Right ventricle myocardium inferior (tissue), 1 donor: ENCODE measurements at regions not wholly inside any gene's neighbourhood (a gene's known extent, or its start where the extent isn't known, plus 50 kb on each side); places are given as distances from the start of the nearest gene placed in this dataset.
"Not testable (repeated sequence)": the region's sequence is repeated elsewhere in the genome, so short reads cannot be mapped to it uniquely, and the experiment has no call there.

Experiments used
- ATAC-seq: fragments of 200-7000 bp; cut with Tn5 transposase; one replicate; pipeline ENCODE4 v1.9.1; 2020; ENCODE audit warnings: mild to moderate bottlenecking, moderate library complexity
- DNase-seq: peaks from one replicate; pipeline ENCODE4 v3.0.0; 2021; ENCODE audit errors: missing footprints
- intact Hi-C: fragments of 100-400 bp; cut with DNase I; formaldehyde crosslinking; loops from one replicate; pipeline ENCODE4 v1.11.0; 2022
- donor health status: DM: no; HTN: yes; CAD: no; lungs with severe emphysema.

DNA sequence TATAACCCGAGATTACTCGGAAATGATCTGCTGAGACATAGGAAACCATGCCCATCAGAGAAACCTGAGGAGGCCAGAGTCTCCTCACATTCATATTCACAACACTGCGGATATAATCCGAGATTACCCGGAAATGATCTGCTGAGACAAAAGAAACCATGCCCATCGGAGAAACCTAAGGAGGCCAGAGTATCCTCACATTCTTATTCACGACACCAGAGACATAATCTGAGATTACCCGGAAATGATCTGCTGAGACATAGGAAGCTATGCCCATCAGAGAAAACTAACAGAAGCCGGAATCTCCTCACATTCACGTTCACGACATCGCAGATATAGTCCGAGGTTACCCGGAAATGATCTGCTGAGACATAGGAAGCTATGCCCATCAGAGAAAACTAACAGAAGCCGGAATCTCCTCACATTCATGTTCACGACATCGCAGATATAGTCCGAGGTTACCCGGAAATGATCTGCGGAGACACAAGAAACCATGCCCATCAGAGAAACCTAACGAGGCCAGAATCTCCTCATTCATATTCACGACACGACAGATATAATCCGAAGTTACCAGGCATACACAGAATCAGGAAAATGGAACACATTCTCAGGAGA is 422.3 kb upstream of the AKR1E2 start:
- ATAC-seq = no peak
- intact Hi-C loops = no loop called here

DNA sequence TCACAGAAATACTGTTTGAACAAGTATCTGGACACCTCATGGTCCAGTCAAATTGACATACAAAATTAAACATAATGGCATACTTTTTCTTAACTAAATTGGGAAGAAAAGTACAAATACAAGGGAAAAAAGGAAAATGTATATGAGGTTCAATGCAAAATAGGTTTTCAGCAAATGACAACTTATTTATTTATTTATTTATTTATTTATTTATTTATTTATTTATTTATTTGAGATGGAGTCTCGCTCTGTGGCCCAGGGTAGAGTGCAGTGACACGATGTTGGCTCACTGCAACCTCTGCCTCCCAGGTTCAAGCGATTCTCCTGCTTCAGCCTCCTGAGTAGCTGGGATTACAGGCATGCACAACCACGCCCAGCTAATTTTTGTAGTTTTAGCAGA is 424.9 kb upstream of the AKR1E2 start:
- ATAC-seq, DNase-seq, intact Hi-C loops: not testable (repeated sequence)

More for the DNA sequence above, 422.3 kb upstream of the AKR1E2 start:
- DNase-seq = no peak

DNA sequence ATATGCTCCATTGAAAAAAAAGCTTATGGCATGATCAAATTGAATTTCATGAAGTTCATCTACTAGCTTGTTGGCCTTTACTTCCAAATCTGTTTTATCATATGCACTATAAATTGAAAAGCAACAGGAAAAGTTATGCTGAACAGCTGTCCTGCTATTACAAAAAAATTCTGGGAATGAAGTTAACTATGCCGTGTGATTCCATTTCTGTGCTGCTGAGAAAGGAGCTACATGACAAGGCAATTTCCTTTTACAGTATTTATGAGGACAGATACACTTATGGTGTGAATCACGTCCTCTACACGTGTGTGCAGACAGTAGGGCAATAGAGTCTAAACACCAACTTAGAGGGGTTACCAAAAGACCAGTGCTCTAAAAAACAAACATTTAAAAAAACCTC is 426.5 kb upstream of the AKR1E2 start:
- DNase-seq = no peak
- ATAC-seq = no peak
- intact Hi-C loops = no loop called here

DNA sequence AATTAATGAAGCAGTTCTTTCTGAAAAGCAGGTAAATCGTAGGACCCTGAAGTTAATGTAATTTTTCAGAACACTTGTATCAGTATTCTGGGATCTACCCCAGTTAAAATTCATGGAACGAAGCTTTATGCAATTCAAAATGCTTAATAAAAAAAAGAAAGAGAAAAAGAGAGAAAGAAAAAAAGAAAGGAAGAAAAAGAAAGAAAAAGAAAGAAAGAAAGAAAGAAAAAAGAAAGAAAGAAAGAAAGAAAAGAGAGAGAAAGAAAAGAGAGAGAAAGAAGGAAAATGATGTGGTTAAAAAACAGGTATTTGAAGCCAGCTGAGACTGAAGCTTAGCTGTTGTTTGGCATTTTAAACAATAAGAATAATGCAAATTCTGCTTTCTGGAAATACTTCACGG is 427.4 kb upstream of the AKR1E2 start:
- ATAC-seq (no peak), DNase-seq (no peak)
- intact Hi-C loops = no loop called here

DNA sequence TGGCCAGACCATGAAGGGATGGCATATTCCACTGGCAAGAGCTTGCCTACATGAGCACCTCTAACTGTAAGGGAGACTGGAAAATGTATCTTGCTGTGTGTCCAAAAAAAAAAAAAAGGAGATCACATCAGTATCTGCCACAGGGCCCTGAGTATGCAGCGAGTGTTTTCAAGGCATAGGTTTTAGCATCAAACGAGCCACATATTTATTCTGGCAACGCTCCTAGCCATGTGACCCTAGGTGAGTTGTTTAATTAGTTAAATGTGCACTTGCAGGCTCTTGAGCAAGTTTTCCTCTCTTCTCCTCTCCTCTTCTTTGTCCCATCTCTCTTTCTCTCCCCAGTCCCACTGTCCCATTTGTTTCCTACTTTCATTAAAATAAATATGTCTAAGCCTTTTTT is 428.7 kb upstream of the AKR1E2 start:
- no peak for DNase-seq
- no peak for ATAC-seq
- intact Hi-C loops = no loop called here

DNA sequence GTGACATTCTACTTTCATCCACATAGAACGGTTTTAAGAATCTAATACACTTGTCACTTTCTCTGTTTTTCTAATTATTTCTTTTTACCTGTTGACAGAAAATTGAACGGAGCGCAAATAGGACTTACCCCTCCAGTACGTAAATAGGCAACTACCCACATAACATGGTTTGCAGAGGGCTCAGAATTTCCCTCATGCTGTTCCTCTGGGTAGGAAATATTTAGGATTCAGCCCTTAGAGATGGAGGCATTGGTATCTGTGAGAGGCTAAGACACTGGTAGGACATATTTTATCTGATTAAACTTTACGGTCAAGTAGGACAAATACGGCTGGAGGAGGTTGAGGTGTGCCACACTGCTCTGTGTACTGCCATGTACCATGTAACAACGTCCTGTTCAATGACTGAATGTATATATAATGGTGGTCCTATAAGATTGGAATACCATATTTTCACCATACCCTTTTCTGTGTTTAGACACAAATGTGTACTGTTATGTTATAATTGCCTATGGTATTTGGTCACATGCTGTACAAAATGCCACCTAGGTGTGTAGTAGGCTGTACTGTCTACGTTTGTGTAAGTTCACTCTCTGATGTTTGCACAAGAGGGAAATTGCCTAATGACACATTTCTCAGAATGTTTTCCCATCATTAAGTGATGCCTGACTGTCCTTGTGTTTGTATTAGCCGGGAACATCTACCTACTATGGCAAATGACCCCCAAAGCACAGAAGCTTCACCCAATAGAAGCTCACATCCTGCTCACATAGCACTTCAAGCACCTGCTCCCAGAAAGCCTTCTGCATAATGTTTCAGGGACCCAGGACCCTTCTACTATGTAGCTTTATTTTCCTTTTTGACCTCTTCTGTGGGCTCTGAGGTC is 429.4 kb upstream of the AKR1E2 start:
- intact Hi-C loops = no loop called here
- DNase-seq (no peak), ATAC-seq (no peak)

DNA sequence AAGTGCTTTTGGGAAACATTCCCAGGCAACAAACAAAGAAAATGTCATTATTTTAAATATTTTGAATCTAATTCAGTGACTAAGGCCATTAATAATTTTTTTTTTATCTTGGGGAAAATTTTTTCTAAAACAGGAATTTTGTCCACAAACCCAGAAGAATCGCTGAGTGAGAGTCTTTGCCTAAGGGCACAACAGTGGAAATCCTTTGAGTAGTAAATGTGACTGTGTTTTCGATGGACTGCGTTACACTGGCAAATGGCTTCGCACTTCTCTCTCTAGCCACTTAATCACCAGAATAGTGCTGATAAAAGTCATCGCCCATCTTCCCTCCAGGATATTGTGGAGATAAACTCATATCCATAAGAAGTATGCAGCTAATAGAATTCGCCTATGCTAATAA is 430.3 kb upstream of the AKR1E2 start:
- intact Hi-C loops = no loop called here
- ATAC-seq (no peak), DNase-seq (no peak)

DNA sequence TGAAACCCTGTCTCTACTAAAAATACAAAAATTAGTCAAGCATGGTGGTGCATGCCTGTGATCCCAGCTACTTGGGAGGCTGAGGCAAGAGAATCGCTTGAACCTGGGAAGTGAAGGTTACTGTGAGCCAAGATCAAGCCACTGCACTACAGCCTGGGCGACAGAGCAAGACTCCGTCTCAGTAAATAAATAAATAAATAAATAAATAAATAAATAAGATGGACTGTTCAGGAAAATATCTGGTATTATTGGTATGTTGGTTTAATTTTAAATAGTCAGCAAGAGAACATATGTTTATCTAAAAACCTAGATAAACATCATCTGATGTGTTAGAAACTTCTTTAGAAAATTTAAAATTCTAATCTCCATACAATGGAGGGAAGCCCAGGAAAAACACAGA is 431.6 kb upstream of the AKR1E2 start:
- ATAC-seq, intact Hi-C loops, DNase-seq: not testable (repeated sequence)

DNA sequence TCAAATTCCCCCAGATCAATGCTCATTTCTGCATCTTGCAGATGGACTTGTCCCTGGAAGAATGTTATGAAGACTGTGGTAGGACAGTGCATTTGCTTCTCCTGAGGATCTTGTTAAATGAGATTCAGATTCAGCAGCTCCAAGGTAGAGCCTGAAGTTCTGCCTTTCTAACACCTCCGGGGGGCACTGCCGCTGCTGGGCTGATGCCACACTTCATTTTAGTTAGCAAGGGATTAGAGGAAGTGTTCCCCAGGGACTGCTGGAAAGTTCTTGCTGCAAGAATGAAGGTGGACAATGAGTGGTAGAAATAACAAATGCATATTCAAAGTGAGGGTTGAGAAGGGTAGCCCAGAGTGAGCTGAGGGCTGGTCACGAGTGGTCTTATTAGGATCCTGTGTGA is 434.3 kb upstream of the AKR1E2 start:
- DNase-seq (peak; percentile 50), ATAC-seq (no peak)

DNA sequence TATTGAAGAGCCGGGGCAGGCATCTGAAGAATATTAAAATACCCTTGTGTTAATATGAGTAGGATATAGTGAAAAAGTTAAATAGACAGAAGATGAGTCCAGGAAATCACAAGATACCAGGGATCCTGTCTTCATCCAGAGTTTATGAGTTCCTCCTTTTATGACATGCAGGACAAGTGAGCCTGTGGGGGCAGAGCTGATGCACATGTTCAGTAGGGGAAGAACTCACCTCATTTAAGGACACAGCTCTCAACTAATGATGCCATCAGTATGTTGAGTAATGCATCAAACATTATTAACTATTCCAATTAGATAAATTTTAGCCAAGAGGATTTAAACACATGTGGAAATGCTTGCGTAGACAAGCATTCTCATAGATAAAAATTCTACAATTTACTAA is 435.8 kb upstream of the AKR1E2 start:
- DNase-seq (peak; percentile 54), ATAC-seq (peak; percentile 59)
- intact Hi-C loops = no loop called here

More for the DNA sequence above, 434.3 kb upstream of the AKR1E2 start:
- intact Hi-C loops = no loop called here

DNA sequence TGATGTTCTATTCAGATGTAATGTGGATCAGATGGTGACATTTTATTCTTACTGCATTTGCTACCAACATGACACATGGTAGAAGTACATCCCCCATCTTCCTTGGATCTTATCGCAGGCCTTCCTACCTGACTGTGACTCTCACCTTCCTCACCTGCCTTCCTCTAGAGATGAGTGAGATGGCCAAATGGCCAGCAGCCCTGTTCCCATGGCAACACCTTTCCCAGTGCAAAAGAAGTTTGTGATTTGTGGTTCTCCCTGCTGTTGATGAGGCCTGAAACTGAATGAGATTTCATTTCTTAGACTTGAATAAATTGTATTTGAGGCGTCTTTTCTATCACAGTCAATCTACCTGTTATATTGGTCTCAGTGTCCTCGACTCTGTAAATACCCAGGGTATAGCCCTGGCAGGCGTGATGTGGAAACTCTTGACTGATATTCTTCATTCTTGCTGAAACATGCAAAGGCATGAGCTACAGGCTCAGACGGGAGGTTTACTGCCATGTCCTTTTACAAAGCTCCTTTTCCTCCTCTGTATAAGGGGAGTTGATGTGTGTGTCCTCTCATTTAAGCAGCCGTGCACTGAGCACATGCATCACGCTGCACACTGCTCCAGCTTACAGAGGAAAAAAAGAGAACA is 440.7 kb upstream of the AKR1E2 start:
- ATAC-seq (no peak), DNase-seq (peak; percentile 26)
- intact Hi-C loops = no loop called here

DNA sequence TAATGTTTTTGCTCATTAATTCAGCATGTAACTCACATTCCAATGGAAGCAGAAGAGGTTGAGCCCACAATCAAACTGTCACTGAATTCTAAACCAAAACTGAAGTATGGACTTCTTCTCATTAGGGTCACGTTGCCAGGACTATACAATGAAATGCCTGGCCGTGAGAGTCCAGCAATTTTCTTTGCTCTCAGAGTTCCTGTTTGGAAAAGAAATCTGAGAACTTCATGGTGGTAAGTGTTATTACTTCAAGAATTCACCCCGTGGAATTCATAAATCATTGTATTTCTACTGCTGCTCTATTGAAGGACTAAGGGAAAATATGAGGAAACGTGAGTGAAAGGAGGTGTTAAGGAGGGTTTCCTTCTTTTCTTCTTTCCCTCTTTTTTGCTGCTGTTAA is 441.8 kb upstream of the AKR1E2 start:
- intact Hi-C loops = no loop called here
- ATAC-seq (no peak), DNase-seq (no peak)

DNA sequence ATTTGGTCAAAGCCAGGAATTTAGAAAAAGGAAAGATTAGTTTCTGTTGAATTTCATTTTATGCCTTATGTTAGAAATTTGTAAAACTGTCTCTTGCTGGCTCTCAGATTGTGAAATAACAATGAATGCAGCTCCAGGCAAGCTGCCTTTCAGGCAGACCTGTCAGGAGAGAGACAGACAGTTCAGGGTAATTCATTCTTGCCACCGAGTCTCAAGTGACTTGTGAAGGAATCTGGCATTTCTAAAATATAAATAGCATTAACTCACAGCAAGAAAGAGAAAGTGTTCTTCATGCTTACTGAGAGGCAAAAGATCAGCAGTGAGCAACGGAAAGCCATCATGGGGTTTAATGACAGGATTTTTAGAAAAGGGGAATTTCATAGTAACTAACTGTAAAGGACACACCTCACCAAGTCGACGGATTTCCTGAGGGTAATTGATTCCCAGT is 442.3 kb upstream of the AKR1E2 start:
- ATAC-seq = no peak
- intact Hi-C loops = no loop called here
- DNase-seq = no peak

DNA sequence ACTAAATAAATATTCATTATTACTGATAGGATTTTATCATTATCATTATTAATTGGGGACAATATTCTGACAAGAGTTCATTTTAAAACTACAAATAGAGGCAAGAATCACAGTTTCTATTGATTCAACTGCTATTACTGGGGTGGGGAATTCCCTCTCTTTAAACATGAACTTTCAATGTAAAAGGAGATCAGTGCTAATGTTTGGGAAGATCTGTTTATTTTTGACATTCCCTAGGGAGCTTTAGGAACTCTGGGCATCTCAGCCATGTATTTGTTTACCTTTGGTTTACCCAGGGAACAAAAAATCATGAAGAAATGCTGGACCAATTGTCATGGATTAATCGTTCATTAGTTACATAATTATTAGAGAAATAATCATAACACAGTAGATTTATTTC is 443.2 kb upstream of the AKR1E2 start:
- ATAC-seq = no peak
- intact Hi-C loops = no loop called here
- DNase-seq = no peak

DNA sequence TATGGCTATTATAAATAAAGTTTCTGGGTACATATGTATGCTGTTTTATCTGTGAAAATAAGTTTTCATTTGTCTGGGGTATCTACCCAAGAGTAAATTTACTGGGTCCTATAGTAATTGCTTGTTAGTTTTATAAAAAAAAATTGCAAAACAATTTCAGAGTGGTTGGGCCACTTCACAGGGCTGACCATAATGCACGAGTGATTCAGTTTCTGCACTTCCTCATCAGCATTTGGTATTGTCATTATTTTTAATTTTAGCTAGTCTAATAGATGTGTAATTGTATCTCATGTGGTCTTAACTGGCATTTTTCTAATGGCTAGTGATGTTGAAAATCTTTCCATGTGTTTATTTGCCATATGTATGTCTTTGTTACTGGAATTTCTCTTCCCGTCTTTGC is 452.4 kb upstream of the AKR1E2 start:
- ATAC-seq (no peak), DNase-seq (no peak)
- intact Hi-C loops = no loop called here

DNA sequence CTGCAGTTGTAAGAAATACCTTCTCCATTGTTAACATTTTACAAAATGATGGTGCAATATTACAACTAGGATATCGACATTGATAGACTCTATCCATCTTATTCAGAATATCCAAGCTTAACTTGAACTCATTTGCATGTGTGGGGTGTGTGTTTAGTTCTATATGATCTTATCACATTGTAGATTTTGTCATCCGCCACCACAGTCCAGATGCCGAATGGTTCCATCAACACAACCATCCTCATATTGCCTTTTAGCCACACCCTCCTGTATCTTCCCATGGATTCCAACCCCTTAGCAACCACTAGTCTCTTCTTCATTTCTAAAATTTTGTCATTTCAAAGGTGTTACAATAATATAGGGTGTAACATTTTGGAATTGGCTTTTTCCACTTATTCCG is 452.9 kb upstream of the AKR1E2 start:
- no peak for DNase-seq
- intact Hi-C loops = no loop called here
- ATAC-seq = no peak

DNA sequence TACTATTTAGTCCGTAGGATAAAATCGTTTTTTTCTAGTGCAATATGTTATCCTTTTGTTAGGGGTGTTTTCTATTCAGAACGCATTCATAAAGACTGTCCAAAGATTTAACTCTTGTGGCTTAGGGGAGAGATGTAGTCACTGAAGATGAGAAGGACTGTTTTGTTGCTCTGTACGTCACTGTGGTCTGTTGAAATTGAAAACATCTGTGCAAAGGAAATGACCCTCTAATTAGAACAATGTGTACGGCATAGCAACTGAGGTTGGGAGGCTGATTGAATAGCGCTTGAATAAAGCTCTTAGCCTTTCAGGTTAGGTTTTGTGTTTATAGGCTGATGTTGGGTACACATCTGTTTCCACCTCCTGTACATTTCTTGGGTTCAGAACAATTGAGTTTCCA is 453.4 kb upstream of the AKR1E2 start:
- DNase-seq = no peak
- peak; percentile 91 for ATAC-seq
- intact Hi-C loops = no loop called here

DNA sequence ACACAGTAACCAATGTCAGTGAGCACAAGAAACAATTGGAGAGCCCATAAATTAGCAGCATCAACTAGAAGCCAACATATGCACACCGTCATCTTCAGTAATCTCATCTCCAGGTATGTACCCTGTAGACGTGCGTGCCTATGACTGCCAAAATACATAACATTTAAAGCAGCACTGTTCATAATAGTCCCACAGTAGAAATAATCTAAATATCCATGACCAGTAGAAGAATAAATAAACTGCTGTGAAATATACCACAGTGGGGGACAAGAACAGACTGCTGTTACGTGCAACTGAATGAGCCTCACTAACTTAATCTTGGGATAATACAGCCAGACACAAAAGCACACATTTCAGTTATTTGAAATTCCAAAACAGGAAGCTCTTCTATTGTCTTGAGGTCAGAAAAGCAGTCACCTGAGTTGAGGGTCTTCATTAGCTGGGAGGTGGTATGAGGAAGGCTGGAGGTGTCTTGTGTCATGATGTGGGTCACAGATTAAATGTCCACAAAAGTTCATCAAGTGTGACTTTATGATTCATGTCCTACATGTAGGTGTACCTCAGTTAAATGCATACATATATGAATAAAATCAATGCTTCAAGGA is 454.2 kb upstream of the AKR1E2 start:
- ATAC-seq (no peak), DNase-seq (no peak)
- intact Hi-C loops = no loop called here

DNA sequence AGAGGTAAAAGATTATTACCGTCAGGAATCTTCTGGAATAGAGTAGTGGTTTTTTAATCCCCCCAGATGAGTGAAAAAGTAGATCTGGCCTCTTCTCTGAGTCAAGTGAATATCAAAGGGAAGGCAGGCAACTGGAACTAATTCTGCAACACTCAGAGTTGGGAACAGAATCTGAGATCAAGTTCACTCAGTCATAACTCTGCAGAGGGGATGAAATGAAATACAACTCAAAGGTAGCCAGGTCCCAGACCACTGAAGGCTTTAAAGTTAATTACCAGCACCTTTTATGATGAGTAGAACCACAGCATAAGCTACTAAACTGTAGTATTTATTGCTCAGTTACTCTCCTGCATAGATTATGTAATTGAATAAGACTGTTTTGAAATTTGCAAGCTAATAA is 455.6 kb upstream of the AKR1E2 start:
- DNase-seq = no peak
- no peak for ATAC-seq
- intact Hi-C loops = no loop called here

DNA sequence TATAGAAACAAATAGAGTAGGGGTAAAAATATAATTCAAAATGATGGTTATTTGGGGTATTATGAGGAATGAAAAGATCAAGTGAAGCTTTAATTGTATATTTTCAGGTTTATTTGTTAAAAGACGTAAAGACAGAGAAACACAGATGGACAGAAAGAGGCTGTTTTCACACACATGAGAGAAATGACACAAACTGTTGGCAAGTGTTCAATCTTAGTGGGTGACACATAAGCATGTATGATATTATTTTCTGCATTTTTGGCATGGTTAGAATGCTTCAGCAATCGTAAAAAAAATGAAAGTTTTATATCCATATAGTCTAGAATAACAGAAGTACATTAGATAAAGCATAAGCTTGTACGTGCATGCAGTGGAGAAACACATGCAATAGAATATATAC is 464.4 kb upstream of the AKR1E2 start:
- ATAC-seq (no peak), DNase-seq (no peak)
- intact Hi-C loops = no loop called here
